ENCODE measurements at regions not wholly inside any gene's neighbourhood (a gene's known extent, or its start where the extent isn't known, plus 50 kb on each side); places are given as distances from the start of the nearest gene placed in this dataset.

GRCh38 chr1:224494343-224494742 lies 59.7 kb upstream of the WDR26 start:
- no peak for TF ChIP-seq CTCF (IDR thresholded peaks at IDR 0.05)
- no peak for TF ChIP-seq POLR2A (IDR thresholded peaks at IDR 0.05)
